HG03108 (cell line): ENCODE measurements at regions not wholly inside any gene's neighbourhood (a gene's known extent, or its start where the extent isn't known, plus 50 kb on each side); places are given as distances from the start of the nearest gene placed in this dataset.

Experiments used
- ATAC-seq: cut with Tn5 transposase; IDR thresholded peaks from one replicate; pipeline ENCODE4 v1.9.1; 2021; ENCODE audit warnings: moderate library complexity; ENCODE audit not compliant: unreplicated experiment

DNA sequence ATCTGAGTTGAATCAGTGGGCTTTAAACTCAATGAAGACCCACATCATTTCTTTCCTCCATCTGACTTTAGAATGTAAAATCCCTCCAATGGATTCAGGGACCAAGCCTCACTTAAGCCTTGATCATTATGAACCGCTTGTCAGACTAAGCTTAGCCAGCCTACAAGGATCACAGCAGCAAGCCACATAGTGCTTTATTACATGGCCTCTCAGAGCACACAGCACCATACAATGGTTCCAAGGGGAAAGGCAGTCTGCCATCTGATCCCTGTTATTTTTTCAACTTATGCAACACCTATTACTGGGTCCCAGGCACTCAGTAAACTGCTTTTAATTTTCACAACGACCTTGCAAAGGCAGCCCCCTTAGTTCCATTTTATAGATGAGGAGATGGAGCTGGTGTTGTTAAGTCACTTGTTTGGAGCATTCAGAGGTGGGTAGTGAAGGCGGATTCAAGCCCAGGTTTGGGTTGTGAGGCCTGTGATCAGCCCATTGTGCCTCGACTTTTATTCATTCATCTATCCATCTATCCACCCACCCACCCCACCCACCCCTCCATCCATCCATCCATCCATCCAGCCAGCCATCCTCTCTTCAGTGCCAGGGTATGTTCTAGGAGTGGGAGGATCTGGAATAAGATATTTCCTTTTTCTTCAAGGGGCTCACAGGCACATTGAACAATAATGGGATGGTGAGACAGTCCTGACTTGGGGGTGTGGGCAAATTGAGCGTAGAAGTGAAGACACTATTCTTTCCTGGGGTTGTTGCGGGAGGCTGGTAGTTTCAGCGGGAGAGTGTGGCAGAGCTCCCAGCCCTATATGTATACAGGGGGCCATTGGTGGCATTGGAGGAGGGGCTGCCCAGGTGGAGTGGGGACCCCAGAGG is 141.2 kb downstream of the MYCN start:
- no peak for ATAC-seq

GRCh38 chr2:16080516-16080915 is 140.2 kb downstream of the MYCN start:
- no peak for ATAC-seq

- no peak for ATAC-seq
These were observed 139.7 kb downstream of the MYCN start for GRCh38 chr2:16080071-16080470.

GRCh38 chr2:16079637-16080036 is 139.3 kb downstream of the MYCN start:
- ATAC-seq = no peak

GRCh38 chr2:16077601-16078000 is 137.3 kb downstream of the MYCN start:
- no peak for ATAC-seq

GRCh38 chr2:16076911-16077310 is 136.6 kb downstream of the MYCN start:
- no peak for ATAC-seq

DNA sequence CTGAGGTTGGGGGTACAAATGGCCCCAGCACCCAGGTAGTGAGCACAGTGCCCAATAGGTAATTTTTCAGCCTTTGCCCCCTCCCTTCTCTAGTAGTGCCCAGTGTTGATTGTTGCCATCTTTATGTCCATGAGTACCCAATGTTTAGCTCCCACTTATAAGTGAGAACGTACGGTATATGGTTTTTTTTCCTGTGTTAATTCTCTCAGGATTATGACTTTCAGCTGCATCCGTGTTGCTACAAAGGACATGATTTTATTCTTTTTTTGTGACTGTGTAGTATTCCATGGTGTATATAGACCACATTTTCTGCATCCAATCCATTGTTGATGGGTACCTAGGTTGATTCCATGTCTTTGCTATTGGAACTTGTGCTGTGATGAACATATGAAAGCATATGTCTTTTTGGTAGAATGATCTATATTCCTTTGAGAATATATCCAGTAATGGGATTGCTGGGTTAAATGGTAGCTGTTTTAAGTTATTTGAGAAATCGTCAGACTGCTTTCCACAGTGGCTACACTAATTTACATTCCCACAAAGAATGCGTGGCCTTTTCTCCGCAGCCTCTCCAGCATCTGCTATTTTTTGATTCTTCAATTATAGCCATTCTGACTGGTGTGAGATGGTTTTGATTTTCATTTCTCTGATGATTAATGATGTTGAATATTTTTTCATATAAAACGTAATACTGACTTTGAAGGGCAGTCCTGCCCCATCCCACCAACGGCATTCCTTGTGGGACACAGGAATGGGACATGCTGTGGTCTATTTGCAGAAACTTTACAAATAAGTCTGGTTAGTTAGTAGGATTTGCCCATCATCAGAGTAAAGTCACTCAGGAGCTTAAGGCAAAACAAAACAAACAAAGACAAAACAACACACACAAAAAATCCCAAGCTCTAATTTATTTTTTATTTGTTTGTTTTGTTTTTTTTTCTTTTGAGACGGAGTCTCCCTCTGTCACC is 135.0 kb downstream of the MYCN start:
- no peak for ATAC-seq

DNA sequence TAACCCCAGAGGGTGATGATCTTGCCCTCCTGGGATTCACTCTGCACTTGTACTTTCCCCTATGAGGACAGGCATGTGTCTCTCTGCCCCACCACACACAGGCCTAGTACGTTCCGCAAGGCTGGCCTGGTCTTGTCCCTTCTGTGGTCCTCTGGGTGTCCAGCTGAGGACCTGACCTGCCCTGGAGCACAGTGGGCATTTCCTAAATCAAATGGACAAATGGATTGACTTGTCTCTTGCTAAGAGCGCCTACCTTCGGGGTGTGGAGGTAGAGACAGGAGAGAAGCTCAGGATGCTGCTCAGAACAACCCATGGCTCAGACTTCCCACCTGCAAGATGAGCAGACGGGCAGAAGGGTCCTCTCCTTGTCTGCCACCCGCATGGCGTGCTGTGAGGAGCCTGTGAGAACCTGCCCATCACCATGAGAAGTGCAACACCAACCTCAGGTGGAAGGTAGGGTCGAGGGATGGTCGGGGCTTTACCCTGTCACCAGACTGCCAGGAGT is 133.6 kb downstream of the MYCN start:
- no peak for ATAC-seq

GRCh38 chr2:16073471-16073870 is 133.1 kb downstream of the MYCN start:
- no peak for ATAC-seq

DNA sequence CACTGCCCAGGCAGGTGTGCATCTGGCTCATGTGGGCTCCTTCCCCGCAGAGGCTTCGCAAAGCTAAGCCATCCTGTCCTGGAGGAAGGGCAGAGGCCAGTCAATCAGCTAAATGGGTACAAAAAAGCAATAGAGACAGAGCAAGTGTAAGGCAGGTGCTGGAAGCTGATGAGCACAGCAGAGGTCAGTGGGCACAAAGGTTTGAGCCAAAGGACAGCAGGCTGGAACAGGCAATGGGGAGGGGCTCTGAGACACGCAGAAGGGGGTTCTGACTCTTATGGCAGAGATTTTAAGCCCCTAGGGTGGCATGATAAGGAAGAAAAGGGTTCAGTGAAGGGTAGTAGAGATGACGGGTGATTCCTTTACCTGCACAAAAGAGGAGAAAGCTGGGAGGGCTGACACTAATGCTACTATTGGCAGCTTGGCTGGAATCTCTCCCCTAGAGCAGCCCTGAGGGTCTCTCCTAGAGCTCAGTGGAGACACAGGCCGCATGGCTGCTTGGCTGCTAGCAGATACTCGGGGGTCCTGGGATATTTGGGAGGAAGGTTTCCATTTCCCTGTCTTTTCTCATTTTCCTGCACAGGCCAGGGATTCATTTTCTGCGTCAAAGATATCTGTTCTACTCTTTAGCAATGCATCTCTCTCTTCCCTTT is 132.4 kb downstream of the MYCN start:
- ATAC-seq = no peak

DNA sequence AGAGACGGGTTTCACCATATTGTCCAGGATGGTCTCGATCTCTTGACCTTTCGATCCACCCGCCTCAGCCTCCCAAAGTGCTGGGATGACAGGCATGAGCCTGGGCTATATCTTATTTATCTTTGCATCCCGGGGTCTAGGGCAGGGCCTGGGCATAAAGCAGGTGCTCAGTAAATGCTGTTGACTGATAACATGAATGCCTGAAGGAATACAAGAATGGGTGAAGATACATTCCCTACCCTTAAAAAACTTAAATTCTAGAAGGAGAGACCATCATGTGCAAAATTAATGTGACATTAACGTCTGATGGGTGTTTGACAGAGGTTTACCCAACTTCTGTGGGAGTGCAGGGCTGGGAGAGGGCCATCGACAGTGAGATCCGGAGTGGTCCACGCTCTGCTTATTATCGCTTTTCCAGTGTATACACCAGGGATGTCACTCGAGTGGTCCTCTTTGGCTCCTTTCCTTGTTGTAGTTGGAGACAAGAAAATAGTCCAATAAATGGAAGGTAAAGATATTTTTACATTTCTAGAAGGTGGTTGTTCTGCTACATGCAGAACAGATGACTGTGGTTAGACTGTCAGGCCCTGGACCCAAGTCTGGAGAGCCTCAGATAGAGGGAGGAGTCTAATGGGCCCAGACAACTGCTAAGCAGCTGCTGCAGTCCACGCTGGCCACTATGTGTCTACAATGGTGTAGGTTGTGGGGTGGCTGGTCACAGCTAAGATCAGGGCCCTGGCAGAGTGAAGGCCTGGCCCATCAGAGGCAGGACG is 131.7 kb downstream of the MYCN start:
- no peak for ATAC-seq

DNA sequence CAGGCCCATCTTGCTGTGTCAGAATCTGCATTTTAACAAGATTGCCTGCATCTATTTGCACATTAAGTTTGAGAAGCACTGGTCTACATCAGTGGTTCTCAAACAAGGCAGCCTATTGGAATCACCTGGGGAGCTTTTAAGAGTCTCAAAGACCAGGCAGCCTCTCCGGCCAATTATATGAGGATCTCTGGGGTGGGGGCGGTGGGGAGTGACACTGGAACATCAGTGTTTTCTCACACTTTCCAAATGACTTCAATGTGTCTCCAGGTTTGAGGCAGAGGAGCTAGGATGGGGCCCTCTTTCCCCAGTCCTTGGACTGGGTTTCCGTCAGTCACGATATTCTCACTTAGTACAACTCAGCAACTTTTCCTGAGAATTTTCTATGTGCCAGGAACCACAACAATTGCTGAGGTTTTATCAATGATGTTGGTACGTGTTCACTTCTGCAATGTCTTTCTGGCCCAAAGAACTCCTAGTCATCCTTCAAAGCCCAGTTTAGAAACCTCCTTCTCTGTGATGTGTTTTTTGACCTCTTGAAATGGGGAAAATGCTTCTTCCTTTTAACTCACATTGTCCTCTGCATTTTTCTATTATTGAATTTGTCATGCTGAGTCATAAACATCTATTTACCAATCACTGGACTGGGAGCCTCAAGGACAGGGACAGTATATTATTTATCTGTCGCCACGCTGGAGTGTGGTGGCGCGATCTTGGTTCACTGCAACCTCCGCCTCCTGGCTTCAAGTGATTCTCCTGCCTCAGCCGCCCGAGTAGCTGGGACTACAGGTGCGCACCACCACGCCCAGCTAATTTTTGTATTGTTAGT is 130.9 kb downstream of the MYCN start:
- no peak for ATAC-seq

GRCh38 chr2:16070648-16070971 is 130.3 kb downstream of the MYCN start:
- ATAC-seq = no peak

- ATAC-seq = no peak
These were observed 129.7 kb downstream of the MYCN start for GRCh38 chr2:16069933-16070647.

GRCh38 chr2:16069663-16069932 is 129.2 kb downstream of the MYCN start:
- no peak for ATAC-seq

- no peak for ATAC-seq
These were observed 128.2 kb downstream of the MYCN start for GRCh38 chr2:16068552-16068940.

GRCh38 chr2:16067866-16068551 is 127.7 kb downstream of the MYCN start:
- ATAC-seq = no peak

GRCh38 chr2:16067444-16067843 is 127.1 kb downstream of the MYCN start:
- ATAC-seq = no peak

DNA sequence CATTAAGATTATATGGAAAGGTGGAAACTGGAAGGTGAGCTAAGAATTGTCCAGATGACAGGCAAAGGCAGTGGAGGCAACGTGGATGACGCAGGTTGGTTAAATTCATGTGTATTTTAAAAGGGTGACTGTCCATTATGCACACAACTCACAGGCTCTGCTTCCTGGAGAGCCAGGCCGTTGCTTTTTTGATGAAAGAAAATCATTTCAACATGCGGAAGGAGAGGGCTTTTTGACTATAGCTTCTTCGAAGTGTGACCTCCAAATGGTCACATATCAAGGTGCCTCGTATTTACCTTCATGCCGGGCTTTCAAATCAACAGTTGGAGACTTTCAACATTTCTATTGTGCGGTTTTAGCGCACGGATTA is 126.7 kb downstream of the MYCN start:
- no peak for ATAC-seq
